Stimulated activated CD4-positive, alpha-beta T cell treated with anti-CD3 and anti-CD28 coated beads, TNF-alpha, amount 100 ng/mL, for 1 hour (primary cell): ENCODE measurements at regions not wholly inside any gene's neighbourhood (a gene's known extent, or its start where the extent isn't known, plus 50 kb on each side); places are given as distances from the start of the nearest gene placed in this dataset.

Source experiments
- DNase-seq, 3 donors: peaks; one replicate each; pipeline ENCODE4 v3.0.0-alpha.2; 2020; ENCODE audit warnings: low read depth in 3 of 3, low spot score in 1 of 3

DNA sequence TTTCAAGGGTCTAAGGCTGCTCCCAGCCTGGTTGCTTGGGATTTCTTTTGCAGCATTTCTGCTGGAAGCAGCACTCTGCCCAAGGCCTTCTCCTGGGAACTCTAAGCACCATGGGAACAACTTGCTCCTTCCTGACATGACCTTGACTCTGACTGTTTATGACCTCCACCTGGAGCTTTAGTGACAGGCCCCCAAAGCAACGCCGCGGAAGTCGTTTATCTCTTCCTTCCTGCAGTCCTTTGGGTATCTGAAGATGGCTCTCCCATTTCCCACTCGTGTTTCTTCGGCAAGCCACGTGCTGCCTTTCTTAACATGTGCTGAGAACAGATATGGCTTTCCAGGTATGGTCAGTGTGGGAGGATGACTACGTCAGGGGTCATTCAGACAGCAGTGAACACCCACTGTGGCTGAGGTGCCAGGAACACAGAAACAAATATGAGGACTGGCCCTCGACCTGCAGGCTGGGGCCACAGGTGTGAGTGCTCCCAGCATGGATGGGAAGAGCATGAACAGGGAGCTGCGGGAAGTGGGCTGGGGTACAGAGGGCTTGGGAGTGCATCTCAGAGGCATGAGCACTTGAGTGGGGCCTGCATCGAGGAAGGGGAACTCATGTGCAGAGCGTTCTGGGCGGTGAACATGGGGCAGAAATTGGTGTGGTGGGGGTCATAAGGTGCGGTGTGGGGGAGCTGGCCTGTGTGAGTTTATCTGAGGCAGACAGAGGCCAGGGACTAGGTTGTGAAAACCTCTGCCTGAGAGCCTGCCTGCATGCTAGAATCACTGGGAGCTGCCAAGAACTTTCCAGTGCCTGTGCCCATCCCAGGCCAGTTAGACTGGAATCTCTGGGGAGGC, 140.5 kb downstream of the TSN start:
- no peak for DNase-seq

- no peak for DNase-seq
Observed at GRCh38 chr2:121897335-121897970, 142.0 kb downstream of the TSN start.

DNA sequence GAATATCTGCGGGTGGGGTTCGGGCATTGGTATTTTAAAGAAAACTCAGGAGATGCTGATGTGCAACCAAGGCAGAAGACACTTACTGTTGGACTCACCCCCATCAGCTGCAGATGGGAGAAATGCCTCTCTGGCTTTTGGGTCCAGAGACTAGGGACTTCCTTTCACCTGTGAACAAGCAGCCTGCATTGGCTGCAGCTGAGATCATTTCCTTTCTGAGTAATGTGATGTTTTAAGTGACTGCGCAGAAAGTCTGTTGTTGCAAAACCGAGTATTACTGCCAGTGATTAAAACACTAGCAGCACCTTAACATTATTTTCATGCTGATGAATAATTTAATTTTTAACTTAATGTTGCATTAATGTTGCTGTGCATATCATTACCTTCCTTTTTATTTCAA, 143.0 kb downstream of the TSN start:
- DNase-seq = no peak

DNA sequence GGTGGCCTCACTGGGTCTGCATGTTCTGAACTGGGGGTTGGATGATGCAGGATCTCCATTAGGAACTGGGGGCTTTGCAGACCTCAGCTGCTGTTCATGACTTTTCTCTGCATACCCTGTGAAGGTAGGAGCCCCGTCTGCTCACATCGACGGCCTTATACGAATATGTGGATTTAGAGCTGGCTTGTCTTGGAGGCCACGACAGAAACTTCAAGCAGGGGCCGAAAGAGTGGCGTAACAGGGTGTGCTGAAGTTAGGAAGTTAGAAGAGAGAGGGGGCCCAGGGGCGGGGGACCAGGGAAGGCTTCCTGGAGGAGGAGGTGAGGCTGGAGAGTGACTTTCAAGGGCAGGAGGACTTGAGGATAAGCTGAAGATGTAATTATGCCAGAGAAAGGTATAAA, 144.9 kb downstream of the TSN start:
- no peak for DNase-seq

DNA sequence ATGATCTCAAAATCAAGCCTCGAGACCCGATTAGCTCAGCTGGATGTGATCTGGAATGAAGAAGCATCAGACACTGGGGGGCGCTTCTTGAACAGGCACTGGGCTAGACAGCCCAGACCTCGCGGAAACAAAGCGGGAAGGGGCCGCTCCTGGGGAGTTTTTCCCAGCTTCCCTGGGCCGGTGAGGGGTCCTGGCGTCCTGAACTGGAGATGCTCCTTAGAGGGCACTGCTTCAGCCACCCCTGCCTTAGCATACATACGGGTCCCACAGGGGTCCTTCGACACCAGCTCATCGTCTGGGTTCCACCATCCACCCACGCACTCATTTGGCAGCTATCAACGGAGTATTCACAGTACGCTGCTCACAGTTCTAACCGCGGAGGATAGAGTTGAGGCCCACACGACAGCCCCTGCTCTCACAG, 146.7 kb downstream of the TSN start:
- DNase-seq = no peak

GRCh38 chr2:121902616-121903015, 147.2 kb downstream of the TSN start:
- DNase-seq = no peak

GRCh38 chr2:121903037-121903689, 147.7 kb downstream of the TSN start:
- DNase-seq = no peak

DNA sequence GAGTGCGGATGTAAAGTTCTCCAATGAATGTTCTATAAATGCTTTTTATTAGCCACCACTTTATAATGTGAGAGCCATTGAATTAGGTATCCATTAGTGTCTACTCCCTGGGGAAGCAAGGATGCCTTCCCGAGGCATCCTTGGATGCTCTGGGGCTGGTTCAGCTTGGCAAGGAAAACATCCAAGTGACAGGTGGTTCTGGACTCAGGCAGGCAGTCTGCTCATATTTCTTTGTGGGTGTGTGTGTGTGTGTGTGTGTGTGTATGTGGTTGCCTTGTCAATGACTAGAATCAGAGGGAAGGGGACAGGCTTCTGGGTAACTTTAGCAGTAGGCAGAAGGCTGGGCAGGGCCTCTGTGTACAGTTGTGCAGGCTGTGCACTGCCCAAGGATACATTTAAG, 149.2 kb downstream of the TSN start:
- no peak for DNase-seq

- no peak for DNase-seq
Observed at GRCh38 chr2:121905201-121905600, 149.8 kb downstream of the TSN start.

DNA sequence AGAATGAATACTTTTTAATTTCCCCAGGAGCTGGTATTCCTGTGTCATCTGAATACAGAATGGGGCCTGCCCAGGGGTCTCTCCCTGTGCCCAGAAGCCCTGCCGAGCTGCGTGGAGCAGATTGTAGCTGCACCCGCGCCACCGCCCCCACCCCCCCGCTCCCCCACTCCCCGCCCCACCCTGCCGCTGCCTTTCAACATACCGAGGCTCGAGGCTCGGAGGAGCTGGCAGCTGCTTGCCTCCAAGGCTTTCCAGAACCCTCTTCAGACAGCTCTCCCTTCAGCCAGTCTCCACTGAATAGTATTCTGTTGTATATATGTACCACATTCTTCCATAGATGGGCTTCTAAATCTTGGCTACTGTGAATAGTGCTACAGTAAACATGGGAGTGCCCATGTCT, 150.7 kb downstream of the TSN start:
- no peak for DNase-seq

DNA sequence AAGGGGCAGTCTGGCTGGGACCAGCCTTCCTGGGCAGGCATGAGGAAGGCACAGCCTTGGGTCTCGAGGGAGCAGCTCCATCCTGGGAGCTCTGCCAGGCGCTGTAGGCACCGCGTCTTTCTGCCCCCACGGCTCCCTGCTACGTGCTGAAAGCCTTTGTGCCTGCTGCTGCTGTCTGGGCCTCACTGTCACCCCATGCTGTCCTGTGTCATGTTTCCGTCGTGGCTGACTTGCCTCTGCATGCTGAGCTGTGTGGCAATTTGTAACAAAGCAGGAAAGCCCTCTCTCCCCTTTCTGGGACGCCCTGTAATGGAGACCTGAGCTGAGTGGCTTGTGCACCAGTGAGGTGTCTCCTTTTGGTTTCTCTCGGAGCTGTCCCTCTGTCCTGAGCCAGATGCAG, 152.5 kb downstream of the TSN start:
- no peak for DNase-seq

- DNase-seq = no peak
Observed at GRCh38 chr2:121910139-121910538, 154.7 kb downstream of the TSN start.

- no peak for DNase-seq
Observed at GRCh38 chr2:121911036-121911435, 155.6 kb downstream of the TSN start.

DNA sequence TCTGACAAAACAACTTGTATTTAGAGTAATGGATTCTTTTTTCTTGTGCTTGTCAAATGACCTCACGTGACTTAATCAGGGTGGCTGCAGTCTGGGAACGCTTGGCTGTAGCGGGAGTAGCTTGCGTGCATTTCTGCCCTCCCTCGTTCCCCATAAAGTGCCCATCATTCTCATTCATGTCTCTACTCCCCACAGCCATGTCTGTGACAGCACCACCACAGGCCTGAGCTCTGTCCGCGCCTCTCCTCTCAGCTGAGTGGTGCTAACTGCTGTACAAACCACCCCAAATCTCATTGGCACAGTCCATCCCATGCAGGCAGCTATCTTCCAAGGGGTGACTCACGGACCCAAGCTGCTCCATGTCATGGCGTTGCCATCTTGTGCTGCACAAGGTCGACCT, 161.7 kb downstream of the TSN start:
- no peak for DNase-seq

- no peak for DNase-seq
Observed at GRCh38 chr2:121918231-121918630, 162.8 kb downstream of the TSN start.

- DNase-seq = no peak
Observed at GRCh38 chr2:121919803-121920202, 164.4 kb downstream of the TSN start.

DNA sequence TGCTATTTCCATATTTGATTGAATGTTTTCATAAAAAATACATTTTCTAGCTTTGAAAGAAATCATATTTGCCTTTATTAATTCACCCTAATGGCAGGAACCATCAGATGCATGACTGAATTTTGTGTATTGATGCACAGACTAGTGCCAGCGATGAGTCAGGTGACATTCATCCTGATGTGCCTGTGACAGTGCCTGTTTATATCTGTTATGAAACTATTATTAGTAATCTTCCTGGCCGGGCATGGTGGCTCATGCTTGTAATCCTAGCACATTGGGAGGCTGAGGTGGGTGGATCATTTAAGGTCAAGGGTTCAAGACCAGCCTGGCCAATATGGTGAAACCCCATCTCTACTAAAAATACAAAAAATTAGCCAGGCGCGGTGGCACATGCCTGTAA, 170.0 kb downstream of the TSN start:
- no peak for DNase-seq

- no peak for DNase-seq
Observed at GRCh38 chr2:121943285-121943684, 187.8 kb downstream of the TSN start.

- no peak for DNase-seq
Observed at GRCh38 chr2:121944072-121944831, 188.8 kb downstream of the TSN start.

DNA sequence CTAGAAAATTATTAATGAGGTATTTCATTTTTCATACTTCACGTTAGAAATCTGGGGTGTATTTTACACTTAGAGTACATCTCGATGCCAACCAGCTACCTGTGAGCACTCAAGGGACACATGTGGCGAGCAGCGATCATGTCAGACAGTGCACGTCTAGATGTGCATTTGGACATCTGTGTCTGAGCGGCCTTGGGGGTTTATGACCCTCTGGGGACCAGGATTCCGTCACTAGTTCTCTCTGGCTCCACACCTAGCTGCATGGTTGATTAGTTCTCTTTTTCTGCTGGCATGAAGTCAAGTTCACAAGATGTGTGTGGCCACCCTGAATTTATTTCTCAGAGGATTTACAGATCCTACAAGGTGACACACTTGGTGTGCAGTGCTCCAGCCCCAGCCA, 192.2 kb downstream of the TSN start:
- DNase-seq = no peak

DNA sequence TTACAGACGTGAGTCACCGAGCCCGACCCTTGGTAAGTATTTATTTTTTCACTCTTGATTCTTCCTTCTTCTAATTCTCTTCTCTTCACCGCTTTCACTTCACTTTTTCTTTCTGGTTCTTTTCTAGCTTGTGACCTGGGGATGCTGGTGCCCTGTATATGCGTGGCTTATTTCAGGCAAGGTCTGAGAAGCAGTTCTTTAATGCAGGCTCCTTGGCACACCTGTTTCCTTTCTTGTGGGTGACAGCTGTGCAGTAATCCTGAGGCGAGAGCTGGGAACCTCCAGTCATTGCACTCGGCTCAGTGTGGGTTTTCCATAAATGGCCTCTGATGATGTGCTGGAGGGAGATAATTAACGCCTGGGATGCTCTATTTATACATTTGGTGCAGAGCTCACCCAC, 193.8 kb downstream of the TSN start:
- DNase-seq = no peak

GRCh38 chr2:121955426-121955825, 200.0 kb downstream of the TSN start:
- DNase-seq = no peak
